ENCODE measurements at regions not wholly inside any gene's neighbourhood (a gene's known extent, or its start where the extent isn't known, plus 50 kb on each side); places are given as distances from the start of the nearest gene placed in this dataset.

- no peak overlapping the region for H3K27ac Mint-ChIP-seq
- CTCF ChIA-PET: no interaction called here
- POLR2A ChIA-PET: no interaction called here
- no peaks in the 10 kb centered on the region for H3K9me3 Mint-ChIP-seq
- H3K4me3 Mint-ChIP-seq: no peak overlapping the region
- no peak for DNase-seq
- H3K4me1 Mint-ChIP-seq (ENCODE audit: low read depth): no peaks in the 10 kb centered on the region
- no peaks in the 10 kb centered on the region for H3K36me3 Mint-ChIP-seq
- no peaks in the 10 kb centered on the region for H3K27me3 Mint-ChIP-seq
- intact Hi-C loops (cut with micrococcal nuclease): no loop called here
Observed at GRCh38 chrX:129037389-129037788, 485.9 kb downstream of the SMARCA1 start.

GRCh38 chrX:129035180-129035579 is 488.1 kb downstream of the SMARCA1 start:
- Mint-ChIP-seq H3K36me3 (no peaks in the 10 kb centered on the region), H3K27me3 (no peaks in the 10 kb centered on the region), H3K9me3 (no peaks in the 10 kb centered on the region), H3K27ac (no peak overlapping the region), H3K4me3 (no peak overlapping the region), H3K4me1 (ENCODE audit: low read depth) (no peaks in the 10 kb centered on the region)
- ChIA-PET POLR2A (no interaction called here), CTCF (no interaction called here)
- intact Hi-C loops (cut with micrococcal nuclease): no loop called here
- DNase-seq: no peak

DNA sequence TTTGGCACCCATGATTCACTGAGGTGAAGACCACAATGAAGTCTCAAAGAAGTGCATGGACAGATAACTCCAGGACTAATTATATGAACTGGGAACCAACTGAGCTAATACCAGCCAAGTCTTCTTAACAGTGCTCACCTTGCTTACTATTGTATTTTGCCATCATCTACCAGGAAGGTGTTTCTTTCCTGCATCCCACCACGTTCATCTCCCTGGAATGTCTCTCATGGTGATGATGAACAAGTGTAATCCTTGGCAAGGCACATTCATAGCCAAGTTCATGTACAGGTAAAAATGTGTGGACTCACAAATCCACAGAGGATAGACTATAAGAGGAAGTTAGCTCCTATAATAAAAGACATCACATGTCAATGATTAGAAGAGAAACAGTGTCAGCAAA is 489.1 kb downstream of the SMARCA1 start:
- Mint-ChIP-seq H3K4me1 (ENCODE audit: low read depth) (no peaks in the 10 kb centered on the region), H3K27me3 (no peaks in the 10 kb centered on the region), H3K36me3 (no peaks in the 10 kb centered on the region), H3K9me3 (no peaks in the 10 kb centered on the region), H3K27ac (no peak overlapping the region), H3K4me3 (no peak overlapping the region)
- ChIA-PET CTCF (no interaction called here), POLR2A (no interaction called here)
- DNase-seq: no peak
- intact Hi-C loops (cut with micrococcal nuclease): no loop called here

DNA sequence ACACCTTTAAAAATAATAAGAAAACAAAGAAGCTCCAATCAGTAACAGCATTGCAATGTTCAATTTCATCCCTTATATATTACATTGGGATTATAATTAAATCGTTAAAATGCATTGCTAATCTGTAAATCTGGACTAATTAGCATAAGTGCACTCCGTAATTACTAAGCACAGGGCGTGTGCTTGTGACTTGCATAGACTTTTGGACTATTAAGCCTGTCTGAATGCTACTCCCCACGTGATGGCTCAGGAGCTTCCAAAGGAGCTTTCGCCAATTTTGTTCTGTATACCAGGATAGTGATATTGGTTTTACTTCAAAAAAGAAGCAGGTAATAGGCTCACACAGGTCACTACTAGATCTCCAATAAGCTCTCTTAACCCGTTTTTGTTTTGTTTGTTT is 497.1 kb downstream of the SMARCA1 start:
- Mint-ChIP-seq H3K27me3 (peaks cover 1% of the 10 kb centered on the region), H3K27ac (no peak overlapping the region), H3K36me3 (no peaks in the 10 kb centered on the region), H3K4me1 (ENCODE audit: low read depth) (no peaks in the 10 kb centered on the region), H3K9me3 (no peaks in the 10 kb centered on the region), H3K4me3 (no peak overlapping the region)
- no peak for DNase-seq
- intact Hi-C loops (cut with micrococcal nuclease): no loop called here
- CTCF ChIA-PET: no interaction called here
- POLR2A ChIA-PET: no interaction called here

DNA sequence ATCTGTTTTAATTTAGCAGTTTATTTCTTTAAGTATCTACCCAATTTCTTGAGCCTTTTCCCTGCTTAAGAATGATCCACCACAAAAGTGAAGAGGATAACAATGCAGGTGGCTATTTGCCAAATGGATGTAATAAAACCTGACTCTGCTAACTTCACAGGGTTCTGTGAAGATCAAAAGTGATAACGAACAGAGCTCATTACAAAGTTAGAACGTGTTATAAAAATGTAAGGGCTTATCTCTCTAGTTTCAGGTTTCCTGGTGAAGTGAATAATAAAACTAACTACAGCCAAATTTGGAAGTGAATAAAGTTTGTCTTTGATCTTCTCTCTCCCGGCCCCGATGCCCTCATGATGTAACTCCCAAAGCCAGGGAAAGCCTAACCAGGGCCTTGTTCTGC is 497.9 kb downstream of the SMARCA1 start:
- no peak overlapping the region for H3K27ac Mint-ChIP-seq
- intact Hi-C loops (cut with micrococcal nuclease): no loop called here
- DNase-seq: no peak
- CTCF ChIA-PET: no interaction called here
- H3K36me3 Mint-ChIP-seq: no peaks in the 10 kb centered on the region
- no peak overlapping the region for H3K4me3 Mint-ChIP-seq
- POLR2A ChIA-PET: no interaction called here
- H3K4me1 Mint-ChIP-seq (ENCODE audit: low read depth): no peaks in the 10 kb centered on the region
- H3K9me3 Mint-ChIP-seq: no peaks in the 10 kb centered on the region
- peaks cover 1% of the 10 kb centered on the region for H3K27me3 Mint-ChIP-seq

GRCh38 chrX:129019412-129019811 is 503.9 kb downstream of the SMARCA1 start:
- intact Hi-C loops (cut with micrococcal nuclease): no loop called here
- Mint-ChIP-seq H3K4me3 (no peak overlapping the region), H3K4me1 (ENCODE audit: low read depth) (no peaks in the 10 kb centered on the region), H3K36me3 (no peaks in the 10 kb centered on the region), H3K27me3 (peaks cover 1% of the 10 kb centered on the region), H3K9me3 (no peaks in the 10 kb centered on the region), H3K27ac (no peak overlapping the region)
- CTCF ChIA-PET: no interaction called here
- POLR2A ChIA-PET: no interaction called here
- DNase-seq: no peak

DNA sequence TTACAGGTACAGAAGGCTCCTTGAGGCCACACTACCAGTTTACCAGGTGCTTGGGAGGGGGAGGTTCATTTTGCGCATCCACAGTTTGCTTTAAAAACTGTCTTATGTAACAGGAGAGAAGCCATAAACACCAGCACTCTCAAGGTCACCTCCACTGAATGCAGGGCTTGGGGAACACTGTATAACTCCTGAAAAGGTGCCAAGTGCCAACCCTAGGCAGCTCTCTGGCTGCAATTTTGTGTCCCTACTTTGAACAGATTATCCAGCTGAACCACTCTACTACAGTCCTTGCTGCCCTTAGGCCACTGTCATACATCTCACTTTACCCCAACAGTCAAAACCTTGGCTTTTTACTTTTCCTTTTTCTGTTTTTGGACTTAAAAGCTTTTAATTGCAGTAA is 507.9 kb downstream of the SMARCA1 start:
- ChIA-PET POLR2A (no interaction called here), CTCF (no interaction called here)
- no peaks in the 10 kb centered on the region for H3K36me3 Mint-ChIP-seq
- H3K4me3 Mint-ChIP-seq: no peak overlapping the region
- H3K27ac Mint-ChIP-seq: no peak overlapping the region
- no peak for DNase-seq
- no peaks in the 10 kb centered on the region for H3K9me3 Mint-ChIP-seq
- H3K27me3 Mint-ChIP-seq: no peaks in the 10 kb centered on the region
- intact Hi-C loops (cut with micrococcal nuclease): no loop called here
- no peaks in the 10 kb centered on the region for H3K4me1 Mint-ChIP-seq (ENCODE audit: low read depth)

GRCh38 chrX:129013574-129013973 is 509.7 kb downstream of the SMARCA1 start:
- Mint-ChIP-seq H3K9me3 (no peaks in the 10 kb centered on the region), H3K36me3 (no peaks in the 10 kb centered on the region), H3K4me1 (ENCODE audit: low read depth) (no peaks in the 10 kb centered on the region), H3K27ac (no peak overlapping the region), H3K4me3 (no peak overlapping the region), H3K27me3 (no peaks in the 10 kb centered on the region)
- ChIA-PET POLR2A (no interaction called here), CTCF (no interaction called here)
- no peak for DNase-seq
- intact Hi-C loops (cut with micrococcal nuclease): no loop called here

- intact Hi-C loops (cut with micrococcal nuclease): no loop called here
- Mint-ChIP-seq H3K9me3 (no peaks in the 10 kb centered on the region), H3K27me3 (no peaks in the 10 kb centered on the region), H3K4me3 (no peak overlapping the region), H3K36me3 (no peaks in the 10 kb centered on the region), H3K27ac (no peak overlapping the region), H3K4me1 (ENCODE audit: low read depth) (no peaks in the 10 kb centered on the region)
- POLR2A ChIA-PET: no interaction called here
- CTCF ChIA-PET: no interaction called here
- no peak for DNase-seq
Observed at GRCh38 chrX:129007631-129008030, 515.7 kb downstream of the SMARCA1 start.

DNA sequence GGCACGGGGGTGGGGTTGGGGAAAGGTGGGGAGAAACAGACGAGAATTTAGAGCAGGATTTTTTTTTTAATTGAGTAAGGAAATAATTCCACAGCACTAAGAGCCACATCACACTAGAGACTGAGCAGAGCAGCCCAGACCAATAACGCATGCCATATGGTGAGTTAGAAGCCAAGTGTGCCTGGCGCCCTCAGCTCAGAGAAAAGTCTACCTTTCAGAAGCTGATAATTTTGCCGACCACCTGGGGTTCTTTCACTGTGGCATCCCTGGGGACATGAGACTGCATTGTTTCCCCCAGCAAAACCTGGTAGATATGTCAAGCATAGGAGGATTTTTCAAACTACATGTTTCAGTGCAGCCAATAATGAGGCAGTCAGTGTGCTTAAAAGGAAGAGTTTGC is 516.8 kb downstream of the SMARCA1 start:
- H3K4me3 Mint-ChIP-seq: no peak overlapping the region
- H3K9me3 Mint-ChIP-seq: no peaks in the 10 kb centered on the region
- intact Hi-C loops (cut with micrococcal nuclease): no loop called here
- ChIA-PET CTCF (no interaction called here), POLR2A (no interaction called here)
- no peak overlapping the region for H3K27ac Mint-ChIP-seq
- no peaks in the 10 kb centered on the region for H3K27me3 Mint-ChIP-seq
- H3K4me1 Mint-ChIP-seq (ENCODE audit: low read depth): no peaks in the 10 kb centered on the region
- DNase-seq: no peak
- no peaks in the 10 kb centered on the region for H3K36me3 Mint-ChIP-seq

DNA sequence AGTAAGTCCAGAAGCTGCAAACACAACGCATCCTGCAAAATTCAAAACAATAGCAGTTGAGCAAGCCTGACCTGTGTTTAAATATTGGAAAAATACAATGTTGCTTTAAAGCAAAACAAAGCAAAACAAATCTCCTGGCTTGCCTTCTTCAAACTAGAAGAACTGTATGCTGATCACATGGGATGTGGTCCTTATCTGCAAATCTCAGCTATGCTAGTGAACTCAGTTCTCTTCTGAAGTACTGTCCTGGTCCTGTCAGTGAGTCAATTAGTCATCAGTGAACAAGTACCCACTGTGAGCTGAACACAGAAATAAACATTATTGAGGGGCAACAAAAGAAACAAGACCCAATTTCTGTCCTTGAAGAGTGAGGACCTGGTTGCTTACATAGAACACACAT is 522.5 kb downstream of the SMARCA1 start:
- H3K4me1 Mint-ChIP-seq (ENCODE audit: low read depth): no peaks in the 10 kb centered on the region
- no peaks in the 10 kb centered on the region for H3K36me3 Mint-ChIP-seq
- CTCF ChIA-PET: no interaction called here
- intact Hi-C loops (cut with micrococcal nuclease): no loop called here
- H3K4me3 Mint-ChIP-seq: no peak overlapping the region
- H3K27me3 Mint-ChIP-seq: no peaks in the 10 kb centered on the region
- H3K27ac Mint-ChIP-seq: no peak overlapping the region
- DNase-seq: no peak
- POLR2A ChIA-PET: no interaction called here
- H3K9me3 Mint-ChIP-seq: no peaks in the 10 kb centered on the region

DNA sequence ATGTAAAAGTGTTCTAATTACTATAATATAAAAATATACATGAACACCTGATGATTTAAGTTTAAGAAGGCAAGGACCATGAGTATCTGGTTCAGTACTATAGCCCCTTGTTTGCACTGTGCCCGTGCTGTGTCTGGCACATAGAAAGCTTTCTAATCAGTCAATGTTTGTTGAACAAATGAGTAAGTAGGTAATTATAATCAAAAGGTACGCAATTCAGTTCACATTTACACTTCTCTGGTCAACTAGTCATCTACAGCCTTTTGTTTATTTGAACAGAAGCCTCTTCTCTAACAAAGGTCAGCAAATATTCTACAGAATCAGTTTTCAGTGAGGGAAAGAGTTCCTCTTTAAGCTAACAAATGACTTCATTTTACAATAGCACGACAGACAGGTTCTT is 523.3 kb downstream of the SMARCA1 start:
- H3K4me3 Mint-ChIP-seq: no peak overlapping the region
- H3K27me3 Mint-ChIP-seq: no peaks in the 10 kb centered on the region
- intact Hi-C loops (cut with micrococcal nuclease): no loop called here
- no peaks in the 10 kb centered on the region for H3K9me3 Mint-ChIP-seq
- no peaks in the 10 kb centered on the region for H3K4me1 Mint-ChIP-seq (ENCODE audit: low read depth)
- no peak overlapping the region for H3K27ac Mint-ChIP-seq
- no peaks in the 10 kb centered on the region for H3K36me3 Mint-ChIP-seq
- ChIA-PET POLR2A (no interaction called here), CTCF (no interaction called here)
- no peak for DNase-seq

DNA sequence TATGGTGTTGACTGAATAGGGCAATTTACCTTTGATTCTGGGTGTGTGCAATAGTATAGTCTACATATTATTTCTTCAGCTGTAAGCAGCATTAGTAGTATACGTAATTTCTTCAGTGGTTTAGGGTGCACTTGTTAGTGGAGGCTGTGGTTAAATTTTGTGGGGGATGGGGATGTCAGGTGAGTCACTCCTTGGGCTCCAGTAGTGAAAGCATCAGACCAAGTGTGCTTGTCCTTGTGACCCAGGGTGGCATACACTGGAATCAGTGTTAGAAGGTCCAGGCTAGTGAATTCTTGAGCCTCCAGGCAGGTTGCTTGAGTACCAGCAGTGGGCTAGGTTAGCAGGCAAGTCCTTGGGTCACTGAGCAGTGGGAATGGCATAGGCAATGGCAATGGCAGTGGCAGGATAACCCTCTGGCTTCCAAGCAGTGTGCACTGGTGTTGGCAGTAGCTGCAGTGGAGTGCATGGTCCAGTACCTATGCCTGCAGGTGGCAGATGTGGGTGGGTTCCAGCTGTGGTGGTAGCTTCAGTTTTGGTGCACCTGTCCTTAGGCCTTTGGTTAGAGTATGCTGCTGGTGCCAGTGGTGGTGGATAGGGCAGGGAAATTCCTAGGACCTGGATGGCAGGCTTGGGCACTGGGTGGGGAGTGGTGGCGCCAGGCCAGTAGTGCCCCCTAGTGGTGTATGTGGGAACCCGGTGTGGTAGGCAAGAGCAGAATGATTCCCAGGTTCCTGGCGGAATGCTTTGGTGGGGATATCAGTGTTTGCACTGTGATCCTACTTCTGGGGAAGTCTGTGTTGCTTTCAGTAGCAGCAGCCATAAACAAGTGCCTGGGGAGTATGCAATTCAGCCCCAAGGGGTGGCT is 531.0 kb downstream of the SMARCA1 start:
- Mint-ChIP-seq H3K36me3 (no peaks in the 10 kb centered on the region), H3K27me3 (no peaks in the 10 kb centered on the region), H3K4me3 (no peak overlapping the region), H3K27ac (no peak overlapping the region), H3K4me1 (ENCODE audit: low read depth) (no peaks in the 10 kb centered on the region), H3K9me3 (peaks cover 7% of the 10 kb centered on the region)
- ChIA-PET POLR2A (no interaction called here), CTCF (no interaction called here)
- intact Hi-C loops (cut with micrococcal nuclease): no loop called here
- no peak for DNase-seq
